H9 (cell line): ENCODE measurements at regions not wholly inside any gene's neighbourhood (a gene's known extent, or its start where the extent isn't known, plus 50 kb on each side); places are given as distances from the start of the nearest gene placed in this dataset.

Experiments used
- DNase-seq: peaks from one replicate; pipeline ENCODE4 v3.0.0-alpha.2; 2017
- H2AFZ ChIP-seq: one replicate; pipeline ENCODE4 v1.6.1; 2013; ENCODE audit warnings: mild to moderate bottlenecking, low read length, control low read depth, moderate library complexity
- H2AK5ac ChIP-seq: 2 replicates; pipeline ENCODE4 v1.6.1; 2013; ENCODE audit warnings: low read length, control low read depth, mixed read lengths; ENCODE audit not compliant: insufficient read length
- H2BK120ac ChIP-seq: one replicate; pipeline ENCODE4 v1.6.1; 2013; ENCODE audit warnings: low read depth, mild to moderate bottlenecking, low read length, control low read depth, inconsistent platforms; ENCODE audit not compliant: poor library complexity, severe bottlenecking
- H2BK12ac ChIP-seq: 2 replicates; pipeline ENCODE4 v1.6.1; 2013; ENCODE audit warnings: low read length, control low read depth, mixed read lengths, low read depth; ENCODE audit not compliant: insufficient read length
- H2BK15ac ChIP-seq: 2 replicates; pipeline ENCODE4 v1.6.1; 2013; ENCODE audit warnings: low read depth, low read length, control low read depth
- H2BK20ac ChIP-seq: one replicate; pipeline ENCODE4 v1.6.1; 2013; ENCODE audit warnings: low read depth, mild to moderate bottlenecking, low read length, control low read depth, inconsistent platforms; ENCODE audit not compliant: poor library complexity, severe bottlenecking
- H2BK5ac ChIP-seq: 2 replicates; pipeline ENCODE4 v1.6.1; 2013; ENCODE audit warnings: low read length, control low read depth, mixed read lengths; ENCODE audit not compliant: insufficient read length
- H3K14ac ChIP-seq: 2 replicates; pipeline ENCODE4 v1.6.1; 2013; ENCODE audit warnings: low read length, control low read depth; ENCODE audit not compliant: insufficient read depth
- H3K18ac ChIP-seq: 2 replicates; pipeline ENCODE4 v1.6.1; 2013; ENCODE audit warnings: low read depth, mild to moderate bottlenecking, mixed read lengths, low read length, control low read depth; ENCODE audit not compliant: insufficient read length
- H3K23ac ChIP-seq: 2 replicates; pipeline ENCODE4 v1.6.1; 2013; ENCODE audit warnings: low read length, control low read depth, mixed read lengths, low read depth; ENCODE audit not compliant: insufficient read length
- H3K23me2 ChIP-seq: 2 replicates; pipeline ENCODE4 v1.6.1; 2013; ENCODE audit warnings: low read depth, mild to moderate bottlenecking, mixed read lengths, low read length, control low read depth; ENCODE audit not compliant: insufficient read length, poor library complexity, severe bottlenecking
- H3K27ac ChIP-seq: 2 replicates; pipeline ENCODE4 v1.5.1; 2013; ENCODE audit warnings: low read length, control low read depth, mixed read lengths, low read depth; ENCODE audit not compliant: insufficient read length
- H3K27me3 ChIP-seq: 2 replicates; pipeline ENCODE4 v1.6.1; 2013; ENCODE audit warnings: low read length, control low read depth, inconsistent platforms; ENCODE audit not compliant: insufficient read depth
- H3K4ac ChIP-seq: 2 replicates; pipeline ENCODE4 v1.6.1; 2013; ENCODE audit warnings: low read depth, mild to moderate bottlenecking, control low read depth, inconsistent platforms, low read length, moderate library complexity
- H3K4me1 ChIP-seq: 2 replicates; pipeline ENCODE4 v1.6.1; 2013; ENCODE audit warnings: low read length, control low read depth, inconsistent platforms; ENCODE audit not compliant: insufficient read depth
- H3K4me2 ChIP-seq: 2 replicates; pipeline ENCODE4 v1.6.1; 2013; ENCODE audit warnings: low read length, control low read depth, mixed read lengths; ENCODE audit not compliant: insufficient read length, insufficient read depth
- H3K56ac ChIP-seq: 2 replicates; pipeline ENCODE4 v1.6.1; 2013; ENCODE audit warnings: low read depth, mild to moderate bottlenecking, mixed read lengths, low read length, control low read depth; ENCODE audit not compliant: insufficient read length
- H3K79me1 ChIP-seq: 2 replicates; pipeline ENCODE4 v1.6.1; 2013; ENCODE audit warnings: low read depth, mild to moderate bottlenecking, moderate library complexity, low read length, control low read depth, inconsistent platforms; ENCODE audit not compliant: insufficient read depth, poor library complexity, severe bottlenecking
- H3K79me2 ChIP-seq: 2 replicates; pipeline ENCODE4 v1.6.1; 2013; ENCODE audit warnings: low read length, control low read depth, inconsistent platforms; ENCODE audit not compliant: insufficient read depth
- H3K9ac ChIP-seq: 2 replicates; pipeline ENCODE4 v1.6.1; 2013; ENCODE audit warnings: low read length, control low read depth, mixed read lengths; ENCODE audit not compliant: insufficient read length; ENCODE audit errors: extremely low read depth
- H3K9me3 ChIP-seq: one replicate; pipeline ENCODE4 v1.6.1; 2013; ENCODE audit warnings: low read depth, low read length, inconsistent platforms; ENCODE audit not compliant: control insufficient read depth
- H3T11ph ChIP-seq: one replicate; pipeline ENCODE4 v1.6.1; 2013; ENCODE audit warnings: mild to moderate bottlenecking, low read length, control low read depth, inconsistent platforms
- H4K20me1 ChIP-seq: one replicate; pipeline ENCODE4 v1.6.1; 2013; ENCODE audit not compliant: control insufficient read depth, insufficient read length, insufficient read depth
- H4K5ac ChIP-seq: 2 replicates; pipeline ENCODE4 v1.6.1; 2013; ENCODE audit warnings: low read depth, mild to moderate bottlenecking, mixed read lengths, low read length, control low read depth; ENCODE audit not compliant: insufficient read length
- H4K8ac ChIP-seq: replicated peaks from 2 replicates; pipeline ENCODE4 v1.6.1; 2013; ENCODE audit warnings: low read length, control low read depth, mixed read lengths, low read depth; ENCODE audit not compliant: insufficient read length
- H4K91ac ChIP-seq: 2 replicates; pipeline ENCODE4 v1.6.1; 2013; ENCODE audit warnings: low read depth, mild to moderate bottlenecking, moderate library complexity, mixed read lengths, low read length, control low read depth; ENCODE audit not compliant: insufficient read length
- H3K27ac Mint-ChIP-seq, 3 experiments: 2 replicates in 2 of 3; 3 replicates in 1 of 3; pipeline ENCODE4 v1.8.0; 2020 to 2021; ENCODE audit warnings: mixed read lengths in 3 of 3, mild to moderate bottlenecking in 1 of 3, moderate library complexity in 1 of 3
- H3K27me3 Mint-ChIP-seq: 2 replicates; pipeline ENCODE4 v1.8.0; 2021; ENCODE audit warnings: low read depth, mild to moderate bottlenecking, moderate library complexity, mixed read lengths
- H3K36me3 Mint-ChIP-seq, 3 experiments: 2 replicates in 2 of 3; 3 replicates in 1 of 3; pipeline ENCODE4 v1.8.0; 2020 to 2021; ENCODE audit warnings: low read depth in 3 of 3, mixed read lengths in 3 of 3; ENCODE audit not compliant: insufficient read depth in 1 of 3
- H3K4me1 Mint-ChIP-seq, 2 experiments: 2 replicates each; pipeline ENCODE4 v1.8.0; 2020; ENCODE audit warnings: mixed read lengths in 2 of 2
- H3K4me3 Mint-ChIP-seq, 2 experiments: 2 replicates in 1 of 2; 3 replicates in 1 of 2; pipeline ENCODE4 v1.8.0; 2020 to 2021; ENCODE audit warnings: mild to moderate bottlenecking in 2 of 2, mixed read lengths in 2 of 2, moderate library complexity in 1 of 2
- H3K9me3 Mint-ChIP-seq, 2 experiments: 2 replicates in 1 of 2; 3 replicates in 1 of 2; pipeline ENCODE4 v1.8.0; 2020; ENCODE audit warnings: mild to moderate bottlenecking in 2 of 2, mixed read lengths in 2 of 2, moderate library complexity in 1 of 2
- WGBS: extraction: QIAGEN DNeasy Blood & Tissue Kit; methylation state at CpG from one replicate; pipeline ENCODE4 v1.1.7; 2013; ENCODE audit warnings: missing lambda C conversion rate, low lambda C conversion rate, mixed read lengths; ENCODE audit not compliant: insufficient read length; ENCODE audit errors: extremely low coverage; 5-methylcytosine and 5-hydroxymethylcytosine counted together
- TF ChIP-seq, protein P1 (sequence below): fragments of 200-600 bp; sonication (generic); conservative IDR thresholded peaks from 3 replicates; pipeline ENCODE4 v1.8.0; 2021; ENCODE audit warnings: antibody characterized with exemption, mild to moderate bottlenecking

DNA sequence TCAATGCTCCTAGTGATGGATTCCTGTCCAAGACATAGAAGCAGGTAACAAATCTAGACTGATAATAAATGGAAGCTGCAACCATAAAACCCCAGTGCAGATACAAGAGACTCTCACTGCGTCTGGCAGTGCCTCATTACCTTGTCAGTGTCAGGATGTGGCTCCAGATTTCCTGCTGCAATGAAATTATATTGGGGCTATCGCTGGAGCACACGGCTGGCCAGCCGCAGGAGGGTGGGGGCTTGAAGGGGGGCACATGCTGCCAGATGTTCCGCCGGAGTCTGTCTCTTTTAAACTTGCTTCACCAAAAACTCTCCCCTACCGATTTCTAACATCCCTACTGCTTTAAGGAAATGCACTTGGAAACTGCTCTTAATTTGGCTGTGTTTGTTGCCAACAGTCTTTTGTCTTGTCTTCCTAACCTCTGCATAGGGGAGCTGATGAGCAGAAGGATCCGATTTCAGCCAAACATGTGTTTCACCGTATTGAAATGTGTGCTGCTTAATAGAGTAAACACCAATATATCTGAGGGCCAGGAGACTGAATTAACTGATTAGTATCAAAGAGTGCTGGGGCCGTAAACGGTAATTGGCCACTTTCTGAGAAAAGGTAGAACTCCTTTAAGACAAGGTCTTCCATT, 102.2 kb upstream of the EXOC2 start:
- Histone ChIP-seq H2AFZ (no peak overlapping the region), H4K5ac (no peak overlapping the region), H3K56ac (no peak overlapping the region), H3K23ac (no peak overlapping the region), H2BK15ac (no peak overlapping the region), H3K79me2 (no peaks in the 10 kb centered on the region), H3K9me3 (no peaks in the 10 kb centered on the region), H4K20me1 (no peaks in the 10 kb centered on the region), H2BK5ac (no peak overlapping the region), H3K18ac (no peak overlapping the region), H3K4me1 (peaks cover 3% of the 10 kb centered on the region; the same call in 1 of the 2 replicates), H2BK120ac (no peak overlapping the region), H3K23me2 (no peaks in the 10 kb centered on the region), H2BK12ac (no peak overlapping the region), H3K27ac (no peak overlapping the region), H3K9ac (no peak overlapping the region), H3K79me1 (no peaks in the 10 kb centered on the region), H3K27me3 (no peaks in the 10 kb centered on the region), H2BK20ac (no peak overlapping the region), H3T11ph (no peak overlapping the region), H4K91ac (no peak overlapping the region), H2AK5ac (no peak overlapping the region), H4K8ac (no peak overlapping the region), H3K4ac (no peak overlapping the region), H3K14ac (no peak overlapping the region), H3K4me2 (no peak overlapping the region)
- peaks cover 0 to 5% (median 2%) of the 10 kb centered on the region in 3 experiments; a peak in 2 of 7 replicates for H3K36me3 Mint-ChIP-seq
- TF ChIP-seq, protein P1, sequence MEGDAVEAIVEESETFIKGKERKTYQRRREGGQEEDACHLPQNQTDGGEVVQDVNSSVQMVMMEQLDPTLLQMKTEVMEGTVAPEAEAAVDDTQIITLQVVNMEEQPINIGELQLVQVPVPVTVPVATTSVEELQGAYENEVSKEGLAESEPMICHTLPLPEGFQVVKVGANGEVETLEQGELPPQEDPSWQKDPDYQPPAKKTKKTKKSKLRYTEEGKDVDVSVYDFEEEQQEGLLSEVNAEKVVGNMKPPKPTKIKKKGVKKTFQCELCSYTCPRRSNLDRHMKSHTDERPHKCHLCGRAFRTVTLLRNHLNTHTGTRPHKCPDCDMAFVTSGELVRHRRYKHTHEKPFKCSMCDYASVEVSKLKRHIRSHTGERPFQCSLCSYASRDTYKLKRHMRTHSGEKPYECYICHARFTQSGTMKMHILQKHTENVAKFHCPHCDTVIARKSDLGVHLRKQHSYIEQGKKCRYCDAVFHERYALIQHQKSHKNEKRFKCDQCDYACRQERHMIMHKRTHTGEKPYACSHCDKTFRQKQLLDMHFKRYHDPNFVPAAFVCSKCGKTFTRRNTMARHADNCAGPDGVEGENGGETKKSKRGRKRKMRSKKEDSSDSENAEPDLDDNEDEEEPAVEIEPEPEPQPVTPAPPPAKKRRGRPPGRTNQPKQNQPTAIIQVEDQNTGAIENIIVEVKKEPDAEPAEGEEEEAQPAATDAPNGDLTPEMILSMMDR: no peak
- peaks cover 2% of the 10 kb centered on the region in 2 experiments; a peak in 3 of 5 replicates for H3K9me3 Mint-ChIP-seq
- H3K4me3 Mint-ChIP-seq: no peak overlapping the region
- no CpG with 5 or more reads among the region's 11 CpGs for WGBS
- no peak overlapping the region for H3K27ac Mint-ChIP-seq
- H3K27me3 Mint-ChIP-seq: no peaks in the 10 kb centered on the region; the same call in 1 of the 2 replicates
- peaks cover 10 to 14% of the 10 kb centered on the region in 2 experiments for H3K4me1 Mint-ChIP-seq
- DNase-seq: no peak
